ENCODE measurements at regions not wholly inside any gene's neighbourhood (a gene's known extent, or its start where the extent isn't known, plus 50 kb on each side); places are given as distances from the start of the nearest gene placed in this dataset.

GRCh38 chr7:109126404-109127050 lies 556.9 kb downstream of the DNAJB9 start:
- H3K27me3 ChIP-seq (ENCODE audit: control insufficient read depth, insufficient read depth, low read length) = no peaks in the 10 kb centered on the region
- no peak overlapping the region for H3K9ac ChIP-seq (ENCODE audit: low read length in 3 of 3)
- TF ChIP-seq CTCF (IDR thresholded peaks at IDR 0.05; ENCODE audit: borderline replicate concordance, extremely low read depth, insufficient read depth) = no peak
- H3K36me3 ChIP-seq (ENCODE audit: control insufficient read depth in 2 of 3, insufficient read depth in 3 of 3, low read length in 3 of 3) = no peaks in the 10 kb centered on the region
- H3K4me3 ChIP-seq (ENCODE audit: low read length in 3 of 3) = no peak overlapping the region
- DNase-seq (no peak), FAIRE-seq (no peak)
- intact Hi-C loops (cut with DNase I) = no loop called here
- H3K27ac ChIP-seq (ENCODE audit: low read depth in 2 of 2, low read length in 2 of 2) = no peak overlapping the region
- H3K9me3 ChIP-seq (ENCODE audit: control insufficient read depth in 2 of 3, insufficient read depth in 1 of 3, low read length in 3 of 3) = no peaks in the 10 kb centered on the region
- no peaks in the 10 kb centered on the region for H3K4me1 ChIP-seq (ENCODE audit: control insufficient read depth in 2 of 3, insufficient read depth in 2 of 3, low read depth in 1 of 3, low read length in 3 of 3)

GRCh38 chr7:109127145-109127544 lies 557.5 kb downstream of the DNAJB9 start:
- DNase-seq = no peak
- FAIRE-seq = no peak
- H3K4me3 ChIP-seq (ENCODE audit: low read length in 3 of 3) = no peak overlapping the region
- H3K4me1 ChIP-seq (ENCODE audit: control insufficient read depth in 2 of 3, insufficient read depth in 2 of 3, low read depth in 1 of 3, low read length in 3 of 3) = no peaks in the 10 kb centered on the region
- intact Hi-C loops (cut with DNase I) = no loop called here
- H3K27ac ChIP-seq (ENCODE audit: low read depth in 2 of 2, low read length in 2 of 2) = no peak overlapping the region
- TF ChIP-seq CTCF (IDR thresholded peaks at IDR 0.05; ENCODE audit: borderline replicate concordance, extremely low read depth, insufficient read depth) = no peak
- no peaks in the 10 kb centered on the region for H3K27me3 ChIP-seq (ENCODE audit: control insufficient read depth, insufficient read depth, low read length)
- no peak overlapping the region for H3K9ac ChIP-seq (ENCODE audit: low read length in 3 of 3)
- no peaks in the 10 kb centered on the region for H3K36me3 ChIP-seq (ENCODE audit: control insufficient read depth in 2 of 3, insufficient read depth in 3 of 3, low read length in 3 of 3)
- no peaks in the 10 kb centered on the region for H3K9me3 ChIP-seq (ENCODE audit: control insufficient read depth in 2 of 3, insufficient read depth in 1 of 3, low read length in 3 of 3)

GRCh38 chr7:109131141-109131540 lies 561.5 kb downstream of the DNAJB9 start:
- no peaks in the 10 kb centered on the region for H3K4me1 ChIP-seq (ENCODE audit: control insufficient read depth in 2 of 3, insufficient read depth in 2 of 3, low read depth in 1 of 3, low read length in 3 of 3)
- DNase-seq (no peak), FAIRE-seq (no peak)
- TF ChIP-seq CTCF (IDR thresholded peaks at IDR 0.05; ENCODE audit: borderline replicate concordance, extremely low read depth, insufficient read depth) = no peak
- intact Hi-C loops (cut with DNase I) = no loop called here
- no peak overlapping the region for H3K9ac ChIP-seq (ENCODE audit: low read length in 3 of 3)
- H3K4me3 ChIP-seq (ENCODE audit: low read length in 3 of 3) = no peak overlapping the region
- no peaks in the 10 kb centered on the region for H3K36me3 ChIP-seq (ENCODE audit: control insufficient read depth in 2 of 3, insufficient read depth in 3 of 3, low read length in 3 of 3)
- no peak overlapping the region for H3K27ac ChIP-seq (ENCODE audit: low read depth in 2 of 2, low read length in 2 of 2)
- H3K9me3 ChIP-seq (ENCODE audit: control insufficient read depth in 2 of 3, insufficient read depth in 1 of 3, low read length in 3 of 3) = peaks cover 0 to 4% (median 0%) of the 10 kb centered on the region in 3 donors
- no peaks in the 10 kb centered on the region for H3K27me3 ChIP-seq (ENCODE audit: control insufficient read depth, insufficient read depth, low read length)

GRCh38 chr7:109136893-109137292 lies 567.2 kb downstream of the DNAJB9 start:
- TF ChIP-seq CTCF (IDR thresholded peaks at IDR 0.05; ENCODE audit: borderline replicate concordance, extremely low read depth, insufficient read depth) = no peak
- Histone ChIP-seq H3K36me3 (ENCODE audit: control insufficient read depth in 2 of 3, insufficient read depth in 3 of 3, low read length in 3 of 3) (no peaks in the 10 kb centered on the region), H3K9me3 (ENCODE audit: control insufficient read depth in 2 of 3, insufficient read depth in 1 of 3, low read length in 3 of 3) (peaks cover 0 to 4% (median 0%) of the 10 kb centered on the region in 3 donors), H3K4me3 (ENCODE audit: low read length in 3 of 3) (no peak overlapping the region), H3K27ac (ENCODE audit: low read depth in 2 of 2, low read length in 2 of 2) (no peak overlapping the region), H3K4me1 (ENCODE audit: control insufficient read depth in 2 of 3, insufficient read depth in 2 of 3, low read depth in 1 of 3, low read length in 3 of 3) (no peaks in the 10 kb centered on the region), H3K27me3 (ENCODE audit: control insufficient read depth, insufficient read depth, low read length) (no peaks in the 10 kb centered on the region), H3K9ac (ENCODE audit: low read length in 3 of 3) (no peak overlapping the region)
- DNase-seq (no peak), FAIRE-seq (no peak)
- intact Hi-C loops (cut with DNase I) = no loop called here
